Testis (tissue), 2 donors: ENCODE measurements at regions not wholly inside any gene's neighbourhood (a gene's known extent, or its start where the extent isn't known, plus 50 kb on each side); places are given as distances from the start of the nearest gene placed in this dataset.

Experiments
- DNase-seq: peaks from one replicate; pipeline ENCODE4 v3.0.0-alpha.2; 2019
- H3K27ac ChIP-seq, 2 donors: fragments of 200-600 bp; sonication (generic); one replicate each; pipeline ENCODE4 v1.5.1; 2019
- H3K27me3 ChIP-seq: fragments of 200-600 bp; sonication (generic); one replicate; pipeline ENCODE4 v1.5.1; 2019
- H3K36me3 ChIP-seq: fragments of 200-600 bp; sonication (generic); one replicate; pipeline ENCODE4 v1.5.1; 2017; ENCODE audit warnings: low read depth; ENCODE audit errors: missing control alignments
- H3K4me1 ChIP-seq: fragments of 200-600 bp; sonication (generic); one replicate; pipeline ENCODE4 v1.5.1; 2019
- H3K4me3 ChIP-seq, 2 donors: fragments of 200-600 bp; sonication (generic); one replicate each; pipeline ENCODE4 v1.5.1; 2017 to 2019
- H3K9me3 ChIP-seq: fragments of 200-600 bp; sonication (generic); one replicate; pipeline ENCODE4 v1.5.1; 2017
- POLR2A ChIP-seq: fragments of 450-650 bp; IDR thresholded peaks from one replicate; pipeline ENCODE4 v1.6.1; 2017; ENCODE audit warnings: antibody characterized with exemption, mild to moderate bottlenecking, moderate library complexity
- WGBS, 2 donors: methylation state at CpG; one replicate each; pipeline ENCODE4 v1.1.5; 2018; 5-methylcytosine and 5-hydroxymethylcytosine counted together
- intact Hi-C: fragments of 100-400 bp; cut with DNase I; formaldehyde crosslinking; loops from one replicate; pipeline ENCODE4 v1.15.1; 2023; ENCODE audit warnings: low total_unique reads
- TF ChIP-seq, protein P1 (sequence below), 3 experiments: fragments of 450-650 bp in 2 of 3; fragments of 200-600 bp in 1 of 3; sonication (generic) in 1 of 3; IDR thresholded peaks; one replicate each; pipeline ENCODE4 v1.5.1; 2016 to 2019; ENCODE audit warnings: antibody characterized with exemption in 3 of 3, mild to moderate bottlenecking in 2 of 3, moderate library complexity in 1 of 3

DNA sequence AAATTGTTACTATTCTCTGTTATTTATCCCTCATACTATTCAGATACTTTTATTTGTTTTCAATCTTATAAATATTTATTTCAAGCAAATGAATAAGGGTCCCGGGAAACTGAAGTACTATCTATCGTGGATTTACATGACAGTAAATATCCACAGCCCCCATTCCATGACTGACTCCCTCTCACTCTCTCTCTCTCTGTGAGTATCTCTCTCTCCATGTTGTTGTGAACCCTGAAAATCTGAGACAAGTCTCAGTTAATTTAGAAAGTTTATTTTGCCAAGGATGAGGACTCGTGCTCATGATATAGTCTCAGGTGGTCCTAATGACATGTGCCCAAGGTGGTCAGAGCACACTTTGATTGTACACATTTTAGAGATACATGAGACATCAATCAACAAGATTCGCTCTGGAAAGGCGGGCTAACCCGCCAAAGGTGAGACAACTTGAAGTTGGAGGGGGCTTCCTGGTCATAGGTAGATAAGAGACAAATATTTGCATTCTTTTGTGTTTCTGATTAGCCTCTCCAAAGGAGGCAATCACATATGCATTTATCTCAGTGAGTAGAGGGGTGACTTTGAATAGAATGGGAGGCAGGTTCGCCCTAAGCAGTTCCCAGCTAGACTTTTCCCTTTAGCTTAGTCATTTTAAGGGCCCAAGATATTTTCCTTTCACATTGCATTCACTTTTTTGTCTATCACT is 986.4 kb downstream of the NLGN4X start:
- H3K4me1 ChIP-seq: no peaks in the 10 kb centered on the region
- H3K4me3 ChIP-seq: no peak overlapping the region
- no peak for DNase-seq
- intact Hi-C loops: no loop called here
- H3K36me3 ChIP-seq: no peaks in the 10 kb centered on the region
- WGBS, 2 donors: 73% methylated on average over 7 of the region's 7 CpGs; no CpG with 5 or more reads in 1 of the 2 donors
- no peaks in the 10 kb centered on the region for H3K9me3 ChIP-seq
- H3K27ac ChIP-seq: no peak overlapping the region
- TF ChIP-seq, protein P1, sequence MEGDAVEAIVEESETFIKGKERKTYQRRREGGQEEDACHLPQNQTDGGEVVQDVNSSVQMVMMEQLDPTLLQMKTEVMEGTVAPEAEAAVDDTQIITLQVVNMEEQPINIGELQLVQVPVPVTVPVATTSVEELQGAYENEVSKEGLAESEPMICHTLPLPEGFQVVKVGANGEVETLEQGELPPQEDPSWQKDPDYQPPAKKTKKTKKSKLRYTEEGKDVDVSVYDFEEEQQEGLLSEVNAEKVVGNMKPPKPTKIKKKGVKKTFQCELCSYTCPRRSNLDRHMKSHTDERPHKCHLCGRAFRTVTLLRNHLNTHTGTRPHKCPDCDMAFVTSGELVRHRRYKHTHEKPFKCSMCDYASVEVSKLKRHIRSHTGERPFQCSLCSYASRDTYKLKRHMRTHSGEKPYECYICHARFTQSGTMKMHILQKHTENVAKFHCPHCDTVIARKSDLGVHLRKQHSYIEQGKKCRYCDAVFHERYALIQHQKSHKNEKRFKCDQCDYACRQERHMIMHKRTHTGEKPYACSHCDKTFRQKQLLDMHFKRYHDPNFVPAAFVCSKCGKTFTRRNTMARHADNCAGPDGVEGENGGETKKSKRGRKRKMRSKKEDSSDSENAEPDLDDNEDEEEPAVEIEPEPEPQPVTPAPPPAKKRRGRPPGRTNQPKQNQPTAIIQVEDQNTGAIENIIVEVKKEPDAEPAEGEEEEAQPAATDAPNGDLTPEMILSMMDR (IDR thresholded peaks at IDR 0.05): no peak
- no peak for TF ChIP-seq POLR2A
- H3K27me3 ChIP-seq: no peaks in the 10 kb centered on the region

- intact Hi-C loops: no loop called here
- WGBS, 2 donors: 66 to 79% methylated on average over 4 of the region's 4 CpGs
- Histone ChIP-seq H3K4me3 (no peak overlapping the region), H3K4me1 (no peaks in the 10 kb centered on the region), H3K36me3 (no peaks in the 10 kb centered on the region), H3K27me3 (no peaks in the 10 kb centered on the region), H3K27ac (no peak overlapping the region), H3K9me3 (no peaks in the 10 kb centered on the region)
- TF ChIP-seq, protein P1 (IDR thresholded peaks at IDR 0.05): no peak
- TF ChIP-seq POLR2A: no peak
- no peak for DNase-seq
These were observed 991.9 kb downstream of the NLGN4X start for GRCh38 chrX:5236749-5237148.

- intact Hi-C loops: no loop called here
- DNase-seq: no peak
- no peaks in the 10 kb centered on the region for H3K36me3 ChIP-seq
- TF ChIP-seq POLR2A: no peak
- TF ChIP-seq, protein P1 (IDR thresholded peaks at IDR 0.05): no peak
- H3K4me3 ChIP-seq: no peak overlapping the region
- WGBS, 2 donors: 44 to 62% methylated on average over 8 of the region's 8 CpGs
- H3K4me1 ChIP-seq: no peaks in the 10 kb centered on the region
- no peak overlapping the region for H3K27ac ChIP-seq
- H3K9me3 ChIP-seq: no peaks in the 10 kb centered on the region
- no peaks in the 10 kb centered on the region for H3K27me3 ChIP-seq
These were observed 992.6 kb downstream of the NLGN4X start for GRCh38 chrX:5236096-5236495.

GRCh38 chrX:5233830-5234229 is 994.8 kb downstream of the NLGN4X start:
- no peak for DNase-seq
- H3K4me3 ChIP-seq: no peak overlapping the region
- H3K9me3 ChIP-seq: no peaks in the 10 kb centered on the region
- TF ChIP-seq, protein P1 (IDR thresholded peaks at IDR 0.05): no peak
- no peak for TF ChIP-seq POLR2A
- H3K4me1 ChIP-seq: no peaks in the 10 kb centered on the region
- 90 to 97% methylated on average over 3 of the region's 3 CpGs for WGBS, 2 donors
- no peaks in the 10 kb centered on the region for H3K27me3 ChIP-seq
- intact Hi-C loops: no loop called here
- H3K27ac ChIP-seq: no peak overlapping the region
- no peaks in the 10 kb centered on the region for H3K36me3 ChIP-seq

DNA sequence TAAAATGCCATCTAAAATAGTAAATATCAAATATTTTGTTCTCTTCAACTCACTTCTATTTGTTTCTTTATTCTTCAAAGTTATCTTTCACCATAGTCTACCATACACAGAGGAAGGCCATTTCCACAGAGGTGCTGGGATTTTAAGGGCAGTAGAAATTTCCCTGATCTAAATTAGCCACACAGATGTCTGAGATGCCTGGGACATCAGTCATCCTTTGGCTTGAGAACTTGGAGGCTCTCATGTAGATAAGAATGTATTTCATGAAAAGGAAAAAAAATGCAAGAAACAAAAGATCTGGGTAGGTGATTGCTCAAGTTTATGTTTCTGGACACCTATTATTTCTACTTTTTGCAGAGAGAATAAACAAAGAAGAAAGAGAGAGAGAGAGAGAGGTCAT is 1008.2 kb downstream of the NLGN4X start:
- Histone ChIP-seq H3K4me3 (no peak overlapping the region), H3K4me1 (no peaks in the 10 kb centered on the region), H3K27ac (no peak overlapping the region), H3K9me3 (no peaks in the 10 kb centered on the region), H3K36me3 (no peaks in the 10 kb centered on the region), H3K27me3 (no peaks in the 10 kb centered on the region)
- intact Hi-C loops: no loop called here
- TF ChIP-seq, protein P1 (IDR thresholded peaks at IDR 0.05): no peak
- no peak for TF ChIP-seq POLR2A
- DNase-seq: no peak
